DMS79 treated with DMSO at 0.1 percent for 48 hours (cell line): ENCODE measurements at regions not wholly inside any gene's neighbourhood (a gene's known extent, or its start where the extent isn't known, plus 50 kb on each side); places are given as distances from the start of the nearest gene placed in this dataset.
"Not testable (repeated sequence)": the region's sequence is repeated elsewhere in the genome, so short reads cannot be mapped to it uniquely, and the experiment has no call there.

ENCODE experiments used
- DNase-seq: peaks from one replicate; lab custom pipeline; 2025; lab: John Stamatoyannopoulos, UW

GRCh38 chr6:3619800-3620199, 131.7 kb downstream of the PXDC1 start:
- no peak for DNase-seq

GRCh38 chr6:3619201-3619600, 132.3 kb downstream of the PXDC1 start:
- no peak for DNase-seq

GRCh38 chr6:3618642-3619041, 132.9 kb downstream of the PXDC1 start:
- DNase-seq: no peak

GRCh38 chr6:3617681-3618311, 133.7 kb downstream of the PXDC1 start:
- no peak for DNase-seq

GRCh38 chr6:3617192-3617631, 134.3 kb downstream of the PXDC1 start:
- no peak for DNase-seq

- DNase-seq: no peak
Observed at GRCh38 chr6:3616565-3617176, 134.8 kb downstream of the PXDC1 start.

GRCh38 chr6:3615391-3616380, 135.8 kb downstream of the PXDC1 start:
- no peak for DNase-seq

GRCh38 chr6:3614918-3615317, 136.6 kb downstream of the PXDC1 start:
- no peak for DNase-seq

GRCh38 chr6:3613565-3613964, 137.9 kb downstream of the PXDC1 start:
- DNase-seq: not testable (repeated sequence)

- DNase-seq: no peak
Observed at GRCh38 chr6:3612341-3613041, 139.0 kb downstream of the PXDC1 start.

- DNase-seq: no peak
Observed at GRCh38 chr6:3610921-3611320, 140.6 kb downstream of the PXDC1 start.

- DNase-seq: no peak
Observed at GRCh38 chr6:3610206-3610605, 141.3 kb downstream of the PXDC1 start.

GRCh38 chr6:3609388-3609787, 142.1 kb downstream of the PXDC1 start:
- DNase-seq: no peak

GRCh38 chr6:3608159-3608558, 143.4 kb downstream of the PXDC1 start:
- DNase-seq: no peak

GRCh38 chr6:3607599-3607998, 143.9 kb downstream of the PXDC1 start:
- no peak for DNase-seq

- DNase-seq: no peak
Observed at GRCh38 chr6:3607171-3607570, 144.3 kb downstream of the PXDC1 start.

- no peak for DNase-seq
Observed at GRCh38 chr6:3603340-3604130, 146.7 kb upstream of the SLC22A23 start.

GRCh38 chr6:3601570-3601969, 144.7 kb upstream of the SLC22A23 start:
- no peak for DNase-seq

GRCh38 chr6:3597500-3598064, 140.7 kb upstream of the SLC22A23 start:
- no peak for DNase-seq

GRCh38 chr6:3596766-3597165, 139.9 kb upstream of the SLC22A23 start:
- DNase-seq: no peak

GRCh38 chr6:3594201-3594600, 137.4 kb upstream of the SLC22A23 start:
- DNase-seq: no peak
